ENCODE measurements at regions not wholly inside any gene's neighbourhood (a gene's known extent, or its start where the extent isn't known, plus 50 kb on each side); places are given as distances from the start of the nearest gene placed in this dataset.

- no peak for DNase-seq
These were observed 56.9 kb downstream of the SLITRK6 start for GRCh38 chr13:85742355-85742754.

- DNase-seq: no peak
These were observed 58.2 kb downstream of the SLITRK6 start for GRCh38 chr13:85741017-85741416.

GRCh38 chr13:85738696-85739320, 60.4 kb downstream of the SLITRK6 start:
- DNase-seq: no peak

- no peak for DNase-seq
These were observed 61.3 kb downstream of the SLITRK6 start for GRCh38 chr13:85737952-85738351.

- DNase-seq: no peak
These were observed 69.9 kb downstream of the SLITRK6 start for GRCh38 chr13:85729296-85729695.

GRCh38 chr13:85728811-85729210, 70.4 kb downstream of the SLITRK6 start:
- DNase-seq: no peak

- DNase-seq: no peak
These were observed 73.8 kb downstream of the SLITRK6 start for GRCh38 chr13:85725433-85725832.

- DNase-seq: no peak
These were observed 74.4 kb downstream of the SLITRK6 start for GRCh38 chr13:85724546-85725432.

- DNase-seq: no peak
These were observed 79.5 kb downstream of the SLITRK6 start for GRCh38 chr13:85719749-85720148.

- DNase-seq: no peak
These were observed 81.3 kb downstream of the SLITRK6 start for GRCh38 chr13:85717921-85718320.

- no peak for DNase-seq
These were observed 88.7 kb downstream of the SLITRK6 start for GRCh38 chr13:85710545-85710944.

GRCh38 chr13:85709721-85710120, 89.5 kb downstream of the SLITRK6 start:
- no peak for DNase-seq

GRCh38 chr13:85709072-85709471, 90.1 kb downstream of the SLITRK6 start:
- no peak for DNase-seq

GRCh38 chr13:85700906-85701305, 98.3 kb downstream of the SLITRK6 start:
- no peak for DNase-seq

GRCh38 chr13:85698256-85698655, 101.0 kb downstream of the SLITRK6 start:
- DNase-seq: no peak

- DNase-seq: no peak
These were observed 104.2 kb downstream of the SLITRK6 start for GRCh38 chr13:85694992-85695391.

GRCh38 chr13:85693889-85694511, 105.2 kb downstream of the SLITRK6 start:
- no peak for DNase-seq

GRCh38 chr13:85690368-85690767, 108.9 kb downstream of the SLITRK6 start:
- no peak for DNase-seq

- no peak for DNase-seq
These were observed 113.8 kb downstream of the SLITRK6 start for GRCh38 chr13:85685436-85685835.

- DNase-seq: no peak
These were observed 123.9 kb downstream of the SLITRK6 start for GRCh38 chr13:85675151-85675907.

- DNase-seq: no peak
These were observed 127.9 kb downstream of the SLITRK6 start for GRCh38 chr13:85671336-85671735.

- no peak for DNase-seq
These were observed 132.9 kb downstream of the SLITRK6 start for GRCh38 chr13:85666356-85666755.

- no peak for DNase-seq
These were observed 133.9 kb downstream of the SLITRK6 start for GRCh38 chr13:85665286-85665685.
